Stimulated activated effector memory CD8-positive, alpha-beta T cell treated with anti-CD3 and anti-CD28 coated beads, Interleukin-12 subunit alpha, Interleukin-12 subunit beta, amount 100 ng/mL, for 72 hours (primary cell): ENCODE measurements at regions not wholly inside any gene's neighbourhood (a gene's known extent, or its start where the extent isn't known, plus 50 kb on each side); places are given as distances from the start of the nearest gene placed in this dataset.
"Not testable (repeated sequence)": the region's sequence is repeated elsewhere in the genome, so short reads cannot be mapped to it uniquely, and the experiment has no call there.

Experiments used
- ATAC-seq: fragments of 150-1000 bp; cut with Tn5 transposase; 2 replicates; pipeline ENCODE4 v1.10.0; 2021
- DNase-seq, 2 donors: peaks; one replicate each; pipeline ENCODE4 v3.0.0; 2021 to 2022; ENCODE audit warnings: low spot score in 2 of 2
- H3K27ac Mint-ChIP-seq: one replicate; pipeline ENCODE4 v1.8.0; 2022; ENCODE audit warnings: mild to moderate bottlenecking, mixed read lengths
- H3K36me3 Mint-ChIP-seq: one replicate; pipeline ENCODE4 v1.8.0; 2022; ENCODE audit warnings: mild to moderate bottlenecking, mixed read lengths
- H3K4me1 Mint-ChIP-seq: one replicate; pipeline ENCODE4 v1.8.0; 2022; ENCODE audit warnings: mixed read lengths
- H3K4me3 Mint-ChIP-seq: one replicate; pipeline ENCODE4 v1.8.0; 2022; ENCODE audit warnings: mild to moderate bottlenecking, mixed read lengths
- H3K9me3 Mint-ChIP-seq: one replicate; pipeline ENCODE4 v1.8.0; 2022; ENCODE audit warnings: mixed read lengths

DNA sequence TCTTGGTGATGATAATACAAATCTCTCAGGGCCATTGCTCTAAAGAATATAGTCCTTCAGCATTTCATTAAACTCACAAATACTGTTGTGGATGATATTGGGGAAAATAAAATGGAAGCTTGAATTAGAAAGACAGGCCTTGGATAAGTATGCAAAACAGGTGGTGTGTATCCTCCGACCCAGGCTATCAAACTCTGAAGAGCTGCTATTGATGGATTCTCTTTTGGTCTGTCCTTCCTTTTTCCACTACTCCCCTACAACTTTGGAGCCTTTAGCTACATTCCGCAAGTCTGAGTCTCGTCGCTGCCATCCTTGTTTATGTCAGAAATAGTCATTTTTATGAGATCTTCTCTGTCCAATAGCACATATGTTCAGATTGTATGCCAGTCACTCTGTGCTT lies 351.6 kb downstream of the KCNJ2 start:
- ATAC-seq (no peak), DNase-seq (no peak)
- no peaks in the 10 kb centered on the region for H3K36me3 Mint-ChIP-seq
- H3K4me1 Mint-ChIP-seq: no peaks in the 10 kb centered on the region
- no peak overlapping the region for H3K4me3 Mint-ChIP-seq
- H3K9me3 Mint-ChIP-seq: no peaks in the 10 kb centered on the region
- H3K27ac Mint-ChIP-seq: no peak overlapping the region

GRCh38 chr17:70521821-70522256 lies 352.5 kb downstream of the KCNJ2 start:
- no peaks in the 10 kb centered on the region for H3K36me3 Mint-ChIP-seq
- ATAC-seq: no peak
- no peaks in the 10 kb centered on the region for H3K4me1 Mint-ChIP-seq
- no peak overlapping the region for H3K27ac Mint-ChIP-seq
- H3K9me3 Mint-ChIP-seq: no peaks in the 10 kb centered on the region
- no peak for DNase-seq
- no peak overlapping the region for H3K4me3 Mint-ChIP-seq

DNA sequence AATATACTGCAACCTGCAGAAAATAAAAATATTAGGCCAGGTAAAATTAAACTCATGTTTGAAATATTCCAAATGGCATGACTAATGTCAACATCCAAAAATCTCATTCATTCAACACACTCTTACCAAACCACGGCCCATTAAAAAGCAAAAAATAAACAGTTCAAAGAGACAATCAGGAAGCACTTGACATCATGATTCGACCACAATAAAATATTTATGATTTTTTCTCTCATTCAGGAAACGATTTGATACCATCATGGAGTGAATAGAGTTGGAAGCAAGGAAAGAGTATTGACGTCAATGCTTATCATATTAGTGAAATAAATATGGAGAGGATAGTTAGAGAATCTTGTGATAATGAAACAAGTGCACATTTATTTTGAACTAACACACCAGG lies 354.1 kb downstream of the KCNJ2 start:
- Mint-ChIP-seq H3K4me1 (no peaks in the 10 kb centered on the region), H3K4me3 (no peak overlapping the region), H3K27ac (no peak overlapping the region), H3K36me3 (no peaks in the 10 kb centered on the region), H3K9me3 (no peaks in the 10 kb centered on the region)
- DNase-seq (no peak), ATAC-seq (no peak)

DNA sequence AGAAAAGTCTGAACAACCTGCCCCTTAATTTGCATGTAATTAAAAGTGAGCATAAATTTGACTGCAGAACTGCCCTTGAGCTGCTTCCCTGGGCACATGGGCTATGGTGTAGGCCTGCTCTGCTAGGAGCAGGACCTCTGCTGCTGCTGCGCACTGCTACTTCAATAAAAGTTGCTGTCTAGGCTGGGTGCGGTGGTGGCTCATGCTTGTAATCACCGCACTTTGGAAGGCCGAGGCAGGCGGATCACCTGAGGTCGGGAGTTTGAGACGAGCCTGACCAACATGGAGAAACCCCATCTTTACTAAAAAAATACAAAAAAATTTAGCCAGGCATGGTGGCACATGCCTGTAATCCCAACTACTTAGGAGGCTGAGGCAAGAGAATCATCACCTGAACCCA lies 355.7 kb downstream of the KCNJ2 start:
- H3K27ac Mint-ChIP-seq, ATAC-seq, H3K36me3 Mint-ChIP-seq, H3K4me3 Mint-ChIP-seq, H3K4me1 Mint-ChIP-seq, DNase-seq, H3K9me3 Mint-ChIP-seq: not testable (repeated sequence)

DNA sequence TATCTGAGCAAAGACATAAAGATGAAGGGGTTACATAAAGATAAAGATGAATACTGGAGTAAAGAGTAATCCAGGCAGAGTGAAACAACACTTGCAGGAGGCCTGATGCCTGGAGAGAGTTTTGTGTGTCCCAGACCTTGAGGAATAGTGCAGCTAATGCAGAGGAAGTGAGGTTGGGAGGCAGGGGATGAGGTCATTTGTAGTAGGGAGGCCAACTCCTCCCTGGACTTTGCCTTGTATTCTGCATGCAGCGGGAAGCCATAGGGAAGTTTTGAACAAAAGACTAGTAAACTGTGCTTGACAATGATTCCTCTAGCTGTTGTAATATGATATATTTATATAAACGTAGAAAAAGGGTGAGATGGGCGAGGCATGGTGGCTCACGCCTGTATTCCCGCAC lies 356.6 kb downstream of the KCNJ2 start:
- Mint-ChIP-seq H3K27ac (no peak overlapping the region), H3K4me1 (no peaks in the 10 kb centered on the region), H3K9me3 (no peaks in the 10 kb centered on the region), H3K36me3 (no peaks in the 10 kb centered on the region), H3K4me3 (no peak overlapping the region)
- no peak for ATAC-seq
- no peak for DNase-seq

DNA sequence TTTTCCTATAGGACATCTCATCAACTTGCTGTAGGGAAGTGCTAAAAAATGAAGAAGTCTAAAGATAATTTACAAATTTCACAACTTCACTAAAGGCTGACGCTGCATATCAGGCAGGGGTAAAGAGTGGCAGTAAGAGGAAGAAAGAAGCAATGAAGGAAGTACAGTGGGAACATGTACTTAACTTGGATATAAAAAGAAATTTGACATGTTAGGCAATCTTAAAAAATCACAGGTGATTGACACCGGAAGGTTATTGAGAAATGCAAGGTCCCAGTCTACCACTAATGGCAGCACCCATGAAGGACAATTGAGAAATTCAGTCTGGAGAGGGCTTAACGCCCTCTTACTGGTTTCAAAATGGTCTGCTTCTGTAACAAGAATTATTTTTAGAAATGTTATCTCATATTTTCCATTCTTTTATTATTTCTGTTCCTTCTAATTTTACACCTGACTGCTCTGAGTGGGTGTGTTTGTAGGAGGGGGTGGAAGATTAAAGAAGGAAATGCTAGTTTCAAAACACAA lies 358.1 kb downstream of the KCNJ2 start:
- Mint-ChIP-seq H3K36me3 (no peaks in the 10 kb centered on the region), H3K9me3 (no peaks in the 10 kb centered on the region), H3K4me1 (no peaks in the 10 kb centered on the region), H3K27ac (no peak overlapping the region), H3K4me3 (no peak overlapping the region)
- no peak for DNase-seq
- no peak for ATAC-seq

GRCh38 chr17:70533427-70533826 lies 364.1 kb downstream of the KCNJ2 start:
- no peak overlapping the region for H3K4me3 Mint-ChIP-seq
- H3K36me3 Mint-ChIP-seq: no peaks in the 10 kb centered on the region
- no peak for ATAC-seq
- DNase-seq: no peak
- H3K9me3 Mint-ChIP-seq: no peaks in the 10 kb centered on the region
- no peak overlapping the region for H3K27ac Mint-ChIP-seq
- no peaks in the 10 kb centered on the region for H3K4me1 Mint-ChIP-seq

DNA sequence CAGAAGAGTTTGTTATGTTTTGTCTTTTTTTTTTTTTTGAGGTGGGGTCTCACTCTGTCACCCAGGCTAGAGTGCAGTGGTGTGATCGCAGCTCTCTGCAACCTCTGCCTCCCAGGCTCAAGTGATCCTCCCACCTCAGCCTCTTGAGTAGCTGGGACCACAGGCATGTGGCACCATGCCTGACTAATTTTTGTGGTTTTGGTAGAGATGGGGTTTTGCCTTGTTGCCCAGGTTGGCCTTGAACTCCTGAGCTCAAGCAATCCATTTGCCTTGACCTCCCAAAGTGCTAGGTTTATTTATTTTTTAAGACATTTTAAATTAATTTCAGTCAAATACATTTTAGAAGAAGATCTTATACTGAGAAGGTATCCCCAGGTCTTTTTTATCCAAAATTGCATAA lies 366.7 kb downstream of the KCNJ2 start:
- ATAC-seq: no peak
- Mint-ChIP-seq H3K27ac (no peak overlapping the region), H3K4me3 (no peak overlapping the region), H3K4me1 (no peaks in the 10 kb centered on the region), H3K9me3 (peaks cover 3% of the 10 kb centered on the region), H3K36me3 (no peaks in the 10 kb centered on the region)
- DNase-seq: no peak

DNA sequence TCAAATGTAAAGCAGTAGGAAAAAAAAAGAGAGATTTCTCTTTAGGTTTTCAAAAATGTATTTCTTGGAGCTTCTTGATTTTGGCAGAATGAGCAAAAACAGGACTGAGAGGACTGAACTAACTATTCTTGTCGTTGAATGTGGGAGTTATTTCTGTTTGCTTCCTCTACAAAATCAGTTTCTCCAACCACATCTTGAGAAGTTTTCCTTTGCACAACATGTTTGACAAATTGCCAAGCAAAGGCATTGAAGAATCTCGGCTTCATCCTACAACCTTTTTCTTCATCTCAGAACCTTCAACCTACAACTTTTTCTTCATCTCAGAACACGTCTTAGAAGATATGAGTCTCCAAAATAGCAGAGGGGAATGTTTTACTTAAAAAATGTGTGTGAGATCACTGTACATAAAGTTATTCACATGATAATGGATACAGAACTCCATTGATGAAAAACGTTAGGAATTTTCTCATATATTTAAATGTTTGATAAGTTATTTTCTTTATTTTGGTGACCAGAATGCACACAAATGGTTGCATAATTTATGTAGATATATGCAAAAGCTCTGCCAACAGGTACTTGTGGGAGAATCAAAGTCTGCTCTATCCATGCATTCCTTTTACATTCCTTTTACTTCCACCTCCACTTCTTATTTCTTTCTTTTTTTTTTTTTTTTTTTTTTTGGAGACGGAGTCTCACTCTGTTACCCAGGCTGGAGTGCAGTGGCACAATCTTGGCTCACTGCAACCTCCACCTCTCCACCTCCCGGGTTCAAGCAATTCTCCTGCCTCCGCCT lies 370.0 kb downstream of the KCNJ2 start:
- H3K27ac Mint-ChIP-seq: no peak overlapping the region
- ATAC-seq: no peak
- H3K4me1 Mint-ChIP-seq: no peaks in the 10 kb centered on the region
- no peaks in the 10 kb centered on the region for H3K36me3 Mint-ChIP-seq
- H3K4me3 Mint-ChIP-seq: no peak overlapping the region
- DNase-seq: no peak
- peaks cover 3% of the 10 kb centered on the region for H3K9me3 Mint-ChIP-seq

DNA sequence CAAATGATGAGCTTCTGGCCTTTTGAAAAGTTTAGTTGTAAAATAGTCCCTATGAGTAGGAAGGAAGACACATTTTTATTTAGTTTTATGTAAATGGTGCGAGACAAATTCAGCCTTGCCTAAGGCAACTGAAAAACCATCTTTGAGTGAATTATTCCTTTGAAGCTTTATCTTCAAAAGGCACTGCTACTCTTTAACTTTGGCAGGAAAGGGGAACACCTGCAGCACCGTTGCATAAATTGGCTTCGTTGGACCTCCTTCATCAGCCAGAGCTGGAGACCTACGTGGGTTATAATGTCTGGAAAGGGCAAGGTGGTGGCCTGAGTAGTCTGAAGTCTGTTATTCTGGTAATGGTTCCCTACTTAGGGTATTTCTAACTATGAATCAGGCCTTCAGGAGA lies 373.5 kb downstream of the KCNJ2 start:
- H3K4me3 Mint-ChIP-seq: no peak overlapping the region
- H3K27ac Mint-ChIP-seq: no peak overlapping the region
- no peaks in the 10 kb centered on the region for H3K4me1 Mint-ChIP-seq
- ATAC-seq (no peak), DNase-seq (no peak)
- H3K36me3 Mint-ChIP-seq: no peaks in the 10 kb centered on the region
- peaks cover 3% of the 10 kb centered on the region for H3K9me3 Mint-ChIP-seq

DNA sequence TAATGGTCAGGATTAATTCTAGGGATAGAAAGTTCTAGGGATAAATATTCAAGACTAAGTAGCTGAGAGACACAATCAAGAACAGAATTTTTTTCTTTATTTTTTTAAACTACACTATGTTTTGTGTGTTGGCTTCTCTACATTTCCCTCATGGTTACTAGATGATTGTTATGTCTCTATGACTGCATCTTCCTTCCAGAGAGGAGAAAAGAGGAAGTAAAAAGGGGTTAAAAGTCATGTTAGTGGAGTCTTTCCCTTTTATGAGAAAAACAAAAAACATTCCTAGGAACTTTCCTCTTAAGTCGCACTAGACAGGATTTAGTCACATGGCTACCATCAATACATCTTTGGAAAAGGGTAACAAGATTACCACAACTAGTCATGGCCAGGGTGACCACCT lies 375.0 kb downstream of the KCNJ2 start:
- no peak for DNase-seq
- ATAC-seq: no peak
- no peak overlapping the region for H3K4me3 Mint-ChIP-seq
- H3K4me1 Mint-ChIP-seq: no peaks in the 10 kb centered on the region
- H3K36me3 Mint-ChIP-seq: no peaks in the 10 kb centered on the region
- no peak overlapping the region for H3K27ac Mint-ChIP-seq
- H3K9me3 Mint-ChIP-seq: peaks cover 3% of the 10 kb centered on the region

DNA sequence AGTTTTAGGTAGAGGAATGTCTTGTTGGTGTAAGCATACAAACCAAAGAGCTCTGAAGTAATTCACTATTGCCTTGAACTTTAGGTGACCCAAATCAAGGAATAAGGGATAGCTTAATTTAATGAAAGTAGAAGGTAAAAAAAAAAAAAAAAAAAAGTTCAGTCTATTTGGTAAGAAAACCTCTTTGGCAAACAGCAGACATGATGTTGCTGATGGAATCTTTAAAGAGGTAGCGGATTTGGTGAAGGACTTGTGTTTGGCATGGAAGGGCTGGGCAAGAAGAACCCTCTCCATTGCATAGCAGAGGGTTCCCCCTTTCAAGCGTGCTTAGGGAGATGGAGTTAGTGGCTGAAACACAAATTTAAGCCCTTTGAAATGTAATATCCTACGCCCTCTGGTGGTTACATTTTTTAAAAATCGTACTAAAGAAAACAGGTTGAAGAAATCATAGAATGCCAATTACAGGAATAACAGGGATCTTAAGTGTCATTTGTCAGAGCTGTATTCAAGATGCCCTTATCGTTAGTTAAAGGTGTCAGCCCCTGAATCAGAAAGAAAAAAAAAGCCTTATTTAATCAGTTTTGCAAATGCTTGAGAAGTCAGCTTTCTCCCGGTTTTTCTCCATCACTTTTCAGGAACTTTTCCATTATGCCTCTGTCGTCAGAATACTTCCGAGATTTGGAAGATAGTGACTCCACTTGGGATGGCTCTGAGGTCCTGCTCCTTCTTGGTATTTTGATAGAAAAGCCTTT lies 383.1 kb downstream of the KCNJ2 start:
- no peak overlapping the region for H3K4me3 Mint-ChIP-seq
- ATAC-seq (no peak), DNase-seq (no peak)
- H3K9me3 Mint-ChIP-seq: no peaks in the 10 kb centered on the region
- H3K27ac Mint-ChIP-seq: no peak overlapping the region
- H3K4me1 Mint-ChIP-seq: no peaks in the 10 kb centered on the region
- H3K36me3 Mint-ChIP-seq: no peaks in the 10 kb centered on the region

DNA sequence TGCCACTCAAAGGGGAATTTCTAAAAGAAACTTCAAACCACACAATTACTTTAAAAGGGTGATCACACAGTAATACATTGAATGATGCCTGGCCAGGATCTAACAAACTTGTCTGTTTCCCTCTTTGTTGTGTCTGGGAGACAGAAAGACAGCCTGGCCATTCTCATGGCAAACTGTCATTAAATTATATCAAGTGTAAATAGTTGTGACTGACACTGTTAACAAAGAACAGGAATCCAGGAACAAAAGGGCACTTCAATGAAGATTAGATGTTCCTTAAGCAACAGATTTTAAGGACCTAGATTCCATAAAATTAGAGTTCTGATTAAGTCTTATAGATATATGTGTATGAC lies 383.6 kb downstream of the KCNJ2 start:
- no peaks in the 10 kb centered on the region for H3K36me3 Mint-ChIP-seq
- H3K4me1 Mint-ChIP-seq: no peaks in the 10 kb centered on the region
- ATAC-seq (no peak), DNase-seq (no peak)
- H3K9me3 Mint-ChIP-seq: no peaks in the 10 kb centered on the region
- no peak overlapping the region for H3K27ac Mint-ChIP-seq
- H3K4me3 Mint-ChIP-seq: no peak overlapping the region

DNA sequence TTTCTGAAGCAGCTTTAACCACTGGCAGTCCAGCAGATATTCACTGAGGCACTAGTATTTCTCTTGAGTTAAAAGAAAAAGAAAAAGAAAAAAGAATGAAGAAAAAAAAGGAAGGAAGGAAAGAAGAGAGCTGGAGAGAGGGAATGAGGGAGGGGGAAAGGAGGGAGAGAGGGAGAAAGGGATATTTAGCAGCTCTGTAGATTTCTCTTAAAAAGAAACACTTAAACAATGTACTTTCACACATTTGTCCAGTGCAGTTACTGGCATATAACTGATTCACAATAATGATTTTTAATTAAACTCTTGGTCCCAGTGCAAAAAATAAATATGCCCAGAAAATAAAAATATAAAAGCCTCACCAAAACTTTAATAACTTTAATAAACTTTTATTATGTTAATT lies 386.4 kb downstream of the KCNJ2 start:
- Mint-ChIP-seq H3K4me3 (no peak overlapping the region), H3K9me3 (no peaks in the 10 kb centered on the region), H3K36me3 (no peaks in the 10 kb centered on the region), H3K4me1 (no peaks in the 10 kb centered on the region), H3K27ac (no peak overlapping the region)
- DNase-seq (no peak), ATAC-seq (no peak)

DNA sequence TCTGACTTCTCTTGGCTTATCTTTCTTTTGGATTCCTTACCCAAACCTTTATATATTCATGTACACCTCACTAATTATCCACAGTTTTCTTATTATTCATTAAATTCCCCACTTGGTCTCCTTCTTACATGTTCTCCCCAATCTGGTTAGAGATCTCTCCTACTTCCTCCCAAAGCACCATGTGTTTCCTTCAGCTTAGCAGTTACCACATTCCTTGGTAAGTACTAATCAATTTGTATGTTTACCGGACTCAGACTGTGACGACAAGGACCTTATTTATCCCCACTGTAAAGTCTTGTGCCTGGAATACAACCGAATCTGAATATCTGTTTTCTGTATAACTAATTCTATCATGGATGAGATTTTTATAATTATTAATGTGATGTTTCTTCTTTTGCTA lies 389.5 kb downstream of the KCNJ2 start:
- Mint-ChIP-seq H3K4me1 (no peaks in the 10 kb centered on the region), H3K9me3 (no peaks in the 10 kb centered on the region)
- no peak for DNase-seq

DNA sequence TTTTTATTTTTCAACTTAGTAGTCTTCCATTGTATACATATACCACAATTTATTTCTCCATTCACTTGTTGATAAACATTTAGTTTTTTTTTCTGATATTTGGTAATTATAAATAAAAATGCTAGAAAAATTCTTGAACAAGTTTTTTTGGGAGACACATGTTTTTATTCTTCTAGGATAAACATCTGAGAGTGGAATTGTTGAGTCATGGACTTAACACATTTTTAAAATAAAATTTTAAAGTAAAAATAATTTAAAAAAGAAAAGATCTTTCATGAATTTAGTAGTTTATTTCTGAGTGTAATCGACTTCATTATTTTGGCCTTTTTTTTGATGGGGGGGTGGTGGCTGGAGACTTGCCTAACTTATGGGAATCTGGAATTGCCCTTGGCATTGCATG lies 391.1 kb downstream of the KCNJ2 start:
- Mint-ChIP-seq H3K36me3 (no peaks in the 10 kb centered on the region), H3K4me1 (no peaks in the 10 kb centered on the region), H3K4me3 (no peak overlapping the region), H3K9me3 (peaks cover 4% of the 10 kb centered on the region), H3K27ac (no peak overlapping the region)
- ATAC-seq (no peak), DNase-seq (no peak)

More for the DNA sequence above, 389.5 kb downstream of the KCNJ2 start:
- no peak for ATAC-seq
- Mint-ChIP-seq H3K36me3 (no peaks in the 10 kb centered on the region), H3K27ac (no peak overlapping the region), H3K4me3 (no peak overlapping the region)
